ENCODE measurements at regions not wholly inside any gene's neighbourhood (a gene's known extent, or its start where the extent isn't known, plus 50 kb on each side); places are given as distances from the start of the nearest gene placed in this dataset.

GRCh38 chr4:59175617-59176016 lies 2024.5 kb upstream of the ADGRL3 start:
- FAIRE-seq: no peak
- DNase-seq (ENCODE audit: insufficient read length, low spot score): no peak

GRCh38 chr4:59179372-59179771 lies 2020.8 kb upstream of the ADGRL3 start:
- FAIRE-seq (no peak), DNase-seq (ENCODE audit: insufficient read length, low spot score) (no peak)
- TF ChIP-seq, protein P1, sequence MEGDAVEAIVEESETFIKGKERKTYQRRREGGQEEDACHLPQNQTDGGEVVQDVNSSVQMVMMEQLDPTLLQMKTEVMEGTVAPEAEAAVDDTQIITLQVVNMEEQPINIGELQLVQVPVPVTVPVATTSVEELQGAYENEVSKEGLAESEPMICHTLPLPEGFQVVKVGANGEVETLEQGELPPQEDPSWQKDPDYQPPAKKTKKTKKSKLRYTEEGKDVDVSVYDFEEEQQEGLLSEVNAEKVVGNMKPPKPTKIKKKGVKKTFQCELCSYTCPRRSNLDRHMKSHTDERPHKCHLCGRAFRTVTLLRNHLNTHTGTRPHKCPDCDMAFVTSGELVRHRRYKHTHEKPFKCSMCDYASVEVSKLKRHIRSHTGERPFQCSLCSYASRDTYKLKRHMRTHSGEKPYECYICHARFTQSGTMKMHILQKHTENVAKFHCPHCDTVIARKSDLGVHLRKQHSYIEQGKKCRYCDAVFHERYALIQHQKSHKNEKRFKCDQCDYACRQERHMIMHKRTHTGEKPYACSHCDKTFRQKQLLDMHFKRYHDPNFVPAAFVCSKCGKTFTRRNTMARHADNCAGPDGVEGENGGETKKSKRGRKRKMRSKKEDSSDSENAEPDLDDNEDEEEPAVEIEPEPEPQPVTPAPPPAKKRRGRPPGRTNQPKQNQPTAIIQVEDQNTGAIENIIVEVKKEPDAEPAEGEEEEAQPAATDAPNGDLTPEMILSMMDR (IDR thresholded peaks at IDR 0.05; ENCODE audit: insufficient read depth, missing control alignments): no peak

More at GRCh38 chr4:59175617-59176016, 2024.5 kb upstream of the ADGRL3 start:
- TF ChIP-seq, protein P1 (IDR thresholded peaks at IDR 0.05; ENCODE audit: insufficient read depth, missing control alignments): no peak

DNA sequence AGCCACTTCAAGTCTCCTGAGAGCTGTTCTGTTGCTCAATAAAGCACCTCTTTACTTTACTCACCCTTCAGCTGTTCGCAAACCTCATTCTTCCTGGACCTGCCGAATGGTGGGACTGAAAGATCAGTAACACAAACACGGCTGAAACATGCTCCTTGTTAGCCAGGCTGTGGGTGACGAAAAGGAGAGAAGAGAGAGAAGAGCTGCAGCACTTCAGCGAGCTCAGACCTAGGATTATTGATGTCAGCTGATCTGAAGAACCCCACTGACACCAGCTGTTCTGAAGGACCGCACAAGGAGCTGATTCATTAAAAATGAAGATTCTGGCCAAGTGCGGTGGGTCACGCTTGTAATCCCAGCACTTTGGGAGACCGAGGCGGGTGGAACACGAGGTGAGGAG lies 2020.0 kb upstream of the ADGRL3 start:
- TF ChIP-seq, protein P1 (IDR thresholded peaks at IDR 0.05; ENCODE audit: insufficient read depth, missing control alignments): no peak
- DNase-seq (ENCODE audit: insufficient read length, low spot score) (no peak), FAIRE-seq (no peak)

GRCh38 chr4:59180969-59181368 lies 2019.2 kb upstream of the ADGRL3 start:
- TF ChIP-seq, protein P1 (IDR thresholded peaks at IDR 0.05; ENCODE audit: insufficient read depth, missing control alignments): no peak
- DNase-seq (ENCODE audit: insufficient read length, low spot score) (no peak), FAIRE-seq (no peak)

DNA sequence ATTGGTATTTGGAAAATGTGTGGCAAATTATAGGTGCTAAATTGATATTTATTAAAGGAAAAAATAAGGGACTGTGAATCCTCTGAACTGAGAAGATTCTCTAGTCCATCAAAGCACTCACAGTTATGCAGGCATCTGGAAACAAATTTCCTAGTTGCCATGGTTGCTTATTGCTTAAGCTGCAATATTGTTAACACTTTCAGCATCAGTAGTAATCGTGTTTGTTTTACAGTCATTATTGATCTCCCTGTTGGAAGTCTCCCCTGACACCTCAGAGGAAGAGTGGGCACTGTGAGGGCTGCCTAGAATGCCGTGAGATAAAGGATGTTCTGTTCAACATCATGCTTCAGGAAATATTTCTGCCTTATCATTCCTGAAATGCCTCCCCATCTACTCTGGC lies 2004.3 kb upstream of the ADGRL3 start:
- FAIRE-seq: no peak
- no peak for DNase-seq (ENCODE audit: insufficient read length, low spot score)
- TF ChIP-seq, protein P1 (IDR thresholded peaks at IDR 0.05; ENCODE audit: insufficient read depth, missing control alignments): no peak

DNA sequence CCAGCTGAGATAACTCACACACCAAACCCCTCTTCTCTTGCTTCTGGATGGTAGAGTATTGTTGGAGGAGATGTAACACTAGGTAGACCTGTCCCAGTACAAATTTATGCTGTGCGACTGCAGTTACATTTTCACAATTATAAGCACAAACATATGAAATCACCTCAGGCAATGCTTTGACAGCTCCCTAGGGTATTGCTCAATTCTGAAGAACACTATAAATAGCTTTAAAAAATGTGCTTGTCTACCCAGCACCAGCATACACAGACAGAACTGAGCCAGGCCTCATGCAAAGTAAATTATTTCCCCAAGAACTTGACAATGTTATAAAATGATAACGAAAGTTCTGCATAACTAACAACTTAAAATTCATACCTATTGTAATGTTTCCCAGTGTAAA lies 1999.1 kb upstream of the ADGRL3 start:
- FAIRE-seq: no peak

GRCh38 chr4:59217910-59218631 lies 1982.1 kb upstream of the ADGRL3 start:
- no peak for DNase-seq (ENCODE audit: insufficient read length, low spot score)
- peak; percentile 72 for FAIRE-seq
- TF ChIP-seq, protein P1 (IDR thresholded peaks at IDR 0.05; ENCODE audit: insufficient read depth, missing control alignments): no peak

More for the DNA sequence above, 1999.1 kb upstream of the ADGRL3 start:
- TF ChIP-seq, protein P1 (IDR thresholded peaks at IDR 0.05; ENCODE audit: insufficient read depth, missing control alignments): no peak
- no peak for DNase-seq (ENCODE audit: insufficient read length, low spot score)
